Endothelial cell of umbilical vein (primary cell): ENCODE measurements at regions not wholly inside any gene's neighbourhood (a gene's known extent, or its start where the extent isn't known, plus 50 kb on each side); places are given as distances from the start of the nearest gene placed in this dataset.

Experiments used
- BruUV-seq: library from RNA; stranded (reverse); fragments of 400-500 nt; replicated peaks from 2 replicates; lab custom pipeline; 2021; lab: Mats Ljungman, UMichigan
- CTCF ChIA-PET: fragments of 300-600, 350-600 bp; sonication (Branson Sonifier 250); formaldehyde crosslinking; loops from one replicate; lab custom pipeline; 2021; ENCODE audit warnings: antibody characterized with exemption, inconsistent platforms; lab: Charles Lee
- POLR2A ChIA-PET: fragments of 300-600, 350-600 bp; sonication (Branson Sonifier 250); formaldehyde crosslinking; loops from one replicate; lab custom pipeline; 2021; ENCODE audit warnings: antibody characterized with exemption, inconsistent platforms; lab: Charles Lee
- DNase-seq: peaks from one replicate; pipeline ENCODE4 v3.0.0-alpha.2; 2011; ENCODE audit warnings: low read depth, low spot score
- FAIRE-seq: peaks from 2 replicates; lab custom pipeline; 2011; peaks lifted over from hg19 to GRCh38; lab: Jason Lieb, UNC
- H2AFZ ChIP-seq: 2 replicates; pipeline ENCODE4 v1.6.0; 2012; ENCODE audit warnings: low read depth, low read length, control low read depth, inconsistent platforms
- H3K27ac ChIP-seq: 2 replicates; pipeline ENCODE4 v1.5.1; 2011; ENCODE audit warnings: low read depth, mild to moderate bottlenecking, control low read depth, low read length, moderate library complexity; ENCODE audit not compliant: insufficient read depth
- H3K27me3 ChIP-seq, 2 experiments: 2 replicates each; pipeline versions ENCODE4 v1.6.0 to v1.6.1; 2011; ENCODE audit warnings: low read length in 2 of 2, mixed read lengths in 1 of 2; ENCODE audit not compliant: control insufficient read depth in 2 of 2, insufficient read depth in 2 of 2
- H3K36me3 ChIP-seq, 2 experiments: 2 replicates in 1 of 2; 3 replicates in 1 of 2; pipeline ENCODE4 v1.5.1; 2011; ENCODE audit warnings: low read length in 2 of 2, mild to moderate bottlenecking in 1 of 2, moderate library complexity in 1 of 2; ENCODE audit not compliant: control insufficient read depth in 2 of 2, insufficient read depth in 2 of 2; ENCODE audit errors: extremely low read depth in 1 of 2
- H3K4me1 ChIP-seq: 3 replicates; pipeline ENCODE4 v1.5.1; 2011; ENCODE audit warnings: mild to moderate bottlenecking, low read length; ENCODE audit not compliant: control insufficient read depth, insufficient read depth; ENCODE audit errors: extremely low read depth
- H3K4me2 ChIP-seq: 2 replicates; pipeline ENCODE4 v1.6.1; 2011; ENCODE audit warnings: low read length, control low read depth, mixed read lengths; ENCODE audit not compliant: insufficient read depth
- H3K4me3 ChIP-seq, 3 experiments: fragments of 200-600 bp in 1 of 3; sonication (generic), shearing (Covaris generic) in 1 of 3; replicated peaks in 1 of 3; 2 replicates each; pipeline ENCODE4 v1.5.1; 2011 to 2016; ENCODE audit warnings: control low read depth in 3 of 3, low read length in 3 of 3, mild to moderate bottlenecking in 2 of 3, inconsistent platforms in 1 of 3, low read depth in 1 of 3, moderate library complexity in 1 of 3; ENCODE audit not compliant: insufficient read depth in 1 of 3
- H3K79me2 ChIP-seq: 2 replicates; pipeline ENCODE4 v1.6.0; 2012; ENCODE audit warnings: low read length, inconsistent platforms; ENCODE audit not compliant: control insufficient read depth, insufficient read depth
- H3K9ac ChIP-seq: replicated peaks from 2 replicates; pipeline ENCODE3; 2011; ENCODE audit warnings: low read length, control low read depth; ENCODE audit not compliant: insufficient read depth; ENCODE audit errors: extremely low read depth
- H3K9me1 ChIP-seq: replicated peaks from 3 replicates; pipeline ENCODE4 v1.6.0; 2011; ENCODE audit warnings: mild to moderate bottlenecking, low read length; ENCODE audit not compliant: control insufficient read depth, insufficient read depth; ENCODE audit errors: extremely low read depth
- H3K9me3 ChIP-seq: replicated peaks from 2 replicates; pipeline ENCODE4 v1.5.1; 2012; ENCODE audit warnings: low read length, inconsistent platforms; ENCODE audit not compliant: control insufficient read depth, insufficient read depth
- H4K20me1 ChIP-seq: replicated peaks from 2 replicates; pipeline ENCODE3; 2011; ENCODE audit warnings: mild to moderate bottlenecking, low read length; ENCODE audit not compliant: control insufficient read depth, insufficient read depth; ENCODE audit errors: extremely low read depth
- CTCF ChIP-seq, 2 donors: IDR thresholded peaks; 1 replicate in 1 of 2; 2 replicates in 1 of 2; pipeline ENCODE4 v1.5.1; 2011; ENCODE audit warnings: low read length in 2 of 2, mild to moderate bottlenecking in 2 of 2, moderate library complexity in 2 of 2, control low read depth in 1 of 2, inconsistent platforms in 1 of 2, low read depth in 1 of 2; ENCODE audit not compliant: insufficient read depth in 1 of 2; ENCODE audit errors: extremely low read depth in 1 of 2
- FOS ChIP-seq: IDR thresholded peaks from 2 replicates; pipeline ENCODE4 v1.6.1; 2011; ENCODE audit warnings: mild to moderate bottlenecking, low read length, moderate library complexity, borderline replicate concordance; ENCODE audit not compliant: insufficient read depth
- GATA2 ChIP-seq: IDR thresholded peaks from 2 replicates; pipeline ENCODE4 v1.7.0; 2011; ENCODE audit warnings: low read depth, mild to moderate bottlenecking, moderate library complexity, mixed read lengths, low read length; ENCODE audit not compliant: insufficient read length, insufficient read depth
- JUN ChIP-seq: IDR thresholded peaks from 2 replicates; pipeline ENCODE4 v1.6.1; 2011; ENCODE audit warnings: borderline replicate concordance, low read depth; ENCODE audit not compliant: insufficient read length, insufficient read depth
- MYC ChIP-seq: IDR thresholded peaks from one replicate; pipeline ENCODE4 v1.6.1; 2011; ENCODE audit warnings: mild to moderate bottlenecking, low read depth, low read length
- POLR2A ChIP-seq: IDR thresholded peaks from 2 replicates; pipeline ENCODE4 v1.6.1; 2012; ENCODE audit warnings: low read depth, mild to moderate bottlenecking, control low read depth, low read length
- POLR2AphosphoS5 ChIP-seq: IDR thresholded peaks from 2 replicates; pipeline ENCODE4 v1.6.1; 2012; ENCODE audit warnings: low read depth, mild to moderate bottlenecking, control low read depth, low read length, moderate library complexity; ENCODE audit not compliant: insufficient read depth
- dilution Hi-C: fragments of 300-500 bp; cut with MboI; formaldehyde crosslinking; loops from one replicate; pipeline ENCODE4 v1.15.0; 2019; ENCODE audit warnings: low sequenced_read_pairs; ENCODE audit not compliant: extremely low pct_ligation_motif_present
- intact Hi-C: fragments of 100-400 bp; cut with micrococcal nuclease; formaldehyde crosslinking; loops from one replicate; pipeline ENCODE4 v1.10.0; 2022

DNA sequence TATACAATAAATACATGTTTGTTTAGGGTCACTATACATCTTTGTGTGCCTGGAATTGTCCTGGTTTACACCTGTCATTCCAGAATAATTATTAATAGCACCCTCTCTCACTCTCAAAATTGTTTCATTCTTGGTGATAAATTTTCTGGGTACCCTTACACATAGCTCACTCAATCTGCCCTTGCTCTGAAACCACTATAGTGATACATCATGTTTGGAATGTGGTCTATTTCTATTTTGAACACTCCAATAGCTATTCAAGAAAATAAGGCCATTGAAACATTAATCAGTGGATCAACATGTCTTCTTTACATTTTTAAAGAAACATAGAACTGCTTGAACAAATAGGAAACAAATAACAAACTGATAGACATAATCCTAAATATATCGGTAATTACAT lies 158.7 kb downstream of the ARRDC3 start:
- DNase-seq (no peak), FAIRE-seq (no peak)
- no peaks in the 10 kb centered on the region for H4K20me1 ChIP-seq
- no peaks in the 10 kb centered on the region for H3K9me3 ChIP-seq
- H3K9ac ChIP-seq: no peak overlapping the region
- dilution Hi-C loops: no loop called here
- H3K9me1 ChIP-seq: no peaks in the 10 kb centered on the region
- H3K27ac ChIP-seq: no peak overlapping the region
- H3K79me2 ChIP-seq: no peaks in the 10 kb centered on the region
- no peaks in the 10 kb centered on the region for H3K36me3 ChIP-seq
- no peak overlapping the region for H3K4me3 ChIP-seq
- CTCF ChIA-PET: interaction anchor here (7.2 kb wide), 1 partner anchor 161 kb away, joined by 216 read pairs; the partner anchor contains the start of gene ARRDC3
- BruUV-seq: no TSS peak
- no peaks in the 10 kb centered on the region for H3K27me3 ChIP-seq
- TF ChIP-seq POLR2A (no peak), GATA2 (no peak), MYC (no peak), POLR2AphosphoS5 (no peak), FOS (no peak), CTCF (IDR thresholded peaks at IDR 0.05; ENCODE audit: extremely low read depth in 1 of 2, insufficient read depth in 1 of 2, low read depth in 1 of 2, low read length in 2 of 2) (no peak), JUN (no peak)
- H2AFZ ChIP-seq: no peak overlapping the region
- no peaks in the 10 kb centered on the region for H3K4me1 ChIP-seq
- no peak overlapping the region for H3K4me2 ChIP-seq
- intact Hi-C loops: no loop called here
- POLR2A ChIA-PET: interaction anchor here (0.7 kb wide), 1 partner anchor 352 kb away, joined by 3 read pairs; no protein-coding TSS in a partner anchor
